ENCODE measurements at regions not wholly inside any gene's neighbourhood (a gene's known extent, or its start where the extent isn't known, plus 50 kb on each side); places are given as distances from the start of the nearest gene placed in this dataset.

DNA sequence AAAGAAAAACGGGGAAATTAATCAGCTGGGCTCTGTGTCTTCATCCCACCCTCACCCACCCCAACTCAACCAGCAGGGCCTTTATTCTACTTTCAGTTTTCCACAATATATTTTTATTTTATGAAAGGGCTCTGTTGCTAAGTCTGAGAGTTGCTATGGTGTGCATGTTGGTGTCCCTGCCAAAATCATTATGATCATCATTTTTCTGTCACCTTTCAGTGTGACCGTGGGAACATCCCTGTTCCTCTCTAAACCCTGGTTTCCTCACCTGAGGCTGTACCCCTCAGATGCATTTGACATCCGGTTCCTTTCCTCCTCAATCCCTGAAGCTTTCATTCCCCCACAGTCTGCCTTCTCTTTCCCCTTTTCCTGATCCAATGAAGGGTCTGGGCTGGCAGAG, 180.5 kb downstream of the ZFP36L2 start:
- DNase-seq (no peak), ATAC-seq (no peak), FAIRE-seq (no peak)
- WGBS, 2 donors = 60 to 68% methylated on average over 3 of the region's 3 CpGs
- Histone ChIP-seq H3K9me3 (no peaks in the 10 kb centered on the region), H3K36me3 (no peaks in the 10 kb centered on the region), H3K27me3 (no peaks in the 10 kb centered on the region), H3K4me3 (no peak overlapping the region), H3K4me1 (no peaks in the 10 kb centered on the region), H3K27ac (no peak overlapping the region)
- TF ChIP-seq, protein P1, sequence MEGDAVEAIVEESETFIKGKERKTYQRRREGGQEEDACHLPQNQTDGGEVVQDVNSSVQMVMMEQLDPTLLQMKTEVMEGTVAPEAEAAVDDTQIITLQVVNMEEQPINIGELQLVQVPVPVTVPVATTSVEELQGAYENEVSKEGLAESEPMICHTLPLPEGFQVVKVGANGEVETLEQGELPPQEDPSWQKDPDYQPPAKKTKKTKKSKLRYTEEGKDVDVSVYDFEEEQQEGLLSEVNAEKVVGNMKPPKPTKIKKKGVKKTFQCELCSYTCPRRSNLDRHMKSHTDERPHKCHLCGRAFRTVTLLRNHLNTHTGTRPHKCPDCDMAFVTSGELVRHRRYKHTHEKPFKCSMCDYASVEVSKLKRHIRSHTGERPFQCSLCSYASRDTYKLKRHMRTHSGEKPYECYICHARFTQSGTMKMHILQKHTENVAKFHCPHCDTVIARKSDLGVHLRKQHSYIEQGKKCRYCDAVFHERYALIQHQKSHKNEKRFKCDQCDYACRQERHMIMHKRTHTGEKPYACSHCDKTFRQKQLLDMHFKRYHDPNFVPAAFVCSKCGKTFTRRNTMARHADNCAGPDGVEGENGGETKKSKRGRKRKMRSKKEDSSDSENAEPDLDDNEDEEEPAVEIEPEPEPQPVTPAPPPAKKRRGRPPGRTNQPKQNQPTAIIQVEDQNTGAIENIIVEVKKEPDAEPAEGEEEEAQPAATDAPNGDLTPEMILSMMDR (IDR thresholded peaks at IDR 0.05) = no peak
- intact Hi-C loops (cut with DNase I) = no loop called here

GRCh38 chr2:43044093-43044681, 182.2 kb downstream of the ZFP36L2 start:
- FAIRE-seq (no peak), ATAC-seq (no peak), DNase-seq (peak in 2 of 6 donors; percentile 13 to 43)
- WGBS, 2 donors = 91 to 92% methylated on average over 12 to 13 of the region's 13 CpGs
- Histone ChIP-seq H3K27me3 (no peaks in the 10 kb centered on the region), H3K27ac (no peak overlapping the region), H3K9me3 (no peaks in the 10 kb centered on the region), H3K36me3 (no peaks in the 10 kb centered on the region), H3K4me3 (no peak overlapping the region), H3K4me1 (no peaks in the 10 kb centered on the region)
- TF ChIP-seq, protein P1 (IDR thresholded peaks at IDR 0.05) = no peak
- intact Hi-C loops (cut with DNase I) = no loop called here

DNA sequence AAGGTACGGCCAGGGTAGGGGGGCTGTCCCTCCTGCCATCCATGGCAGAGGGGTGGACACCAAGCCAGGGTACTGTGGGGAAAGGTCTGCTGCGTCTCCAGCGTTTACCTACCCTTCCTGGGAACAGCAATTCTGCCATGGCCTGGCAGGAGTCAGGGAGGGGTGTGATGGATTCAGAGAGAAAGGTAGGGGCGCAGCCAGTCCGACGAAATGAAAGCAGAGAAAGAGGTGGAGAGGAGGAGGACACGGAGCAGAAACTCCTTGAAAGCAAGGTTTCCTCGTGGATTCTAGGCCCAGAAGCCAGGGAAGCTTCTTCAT, 182.9 kb downstream of the ZFP36L2 start:
- H3K9me3 ChIP-seq = no peaks in the 10 kb centered on the region
- DNase-seq (peak in 1 of 6 donors; percentile 9), FAIRE-seq (no peak), ATAC-seq (no peak)
- H3K27ac ChIP-seq = no peak overlapping the region
- H3K36me3 ChIP-seq = no peaks in the 10 kb centered on the region
- H3K4me3 ChIP-seq = no peak overlapping the region
- 90 to 97% methylated on average over 7 to 8 of the region's 8 CpGs for WGBS, 2 donors
- intact Hi-C loops (cut with DNase I) = no loop called here
- TF ChIP-seq, protein P1 (IDR thresholded peaks at IDR 0.05) = no peak
- no peaks in the 10 kb centered on the region for H3K27me3 ChIP-seq
- H3K4me1 ChIP-seq = no peaks in the 10 kb centered on the region

DNA sequence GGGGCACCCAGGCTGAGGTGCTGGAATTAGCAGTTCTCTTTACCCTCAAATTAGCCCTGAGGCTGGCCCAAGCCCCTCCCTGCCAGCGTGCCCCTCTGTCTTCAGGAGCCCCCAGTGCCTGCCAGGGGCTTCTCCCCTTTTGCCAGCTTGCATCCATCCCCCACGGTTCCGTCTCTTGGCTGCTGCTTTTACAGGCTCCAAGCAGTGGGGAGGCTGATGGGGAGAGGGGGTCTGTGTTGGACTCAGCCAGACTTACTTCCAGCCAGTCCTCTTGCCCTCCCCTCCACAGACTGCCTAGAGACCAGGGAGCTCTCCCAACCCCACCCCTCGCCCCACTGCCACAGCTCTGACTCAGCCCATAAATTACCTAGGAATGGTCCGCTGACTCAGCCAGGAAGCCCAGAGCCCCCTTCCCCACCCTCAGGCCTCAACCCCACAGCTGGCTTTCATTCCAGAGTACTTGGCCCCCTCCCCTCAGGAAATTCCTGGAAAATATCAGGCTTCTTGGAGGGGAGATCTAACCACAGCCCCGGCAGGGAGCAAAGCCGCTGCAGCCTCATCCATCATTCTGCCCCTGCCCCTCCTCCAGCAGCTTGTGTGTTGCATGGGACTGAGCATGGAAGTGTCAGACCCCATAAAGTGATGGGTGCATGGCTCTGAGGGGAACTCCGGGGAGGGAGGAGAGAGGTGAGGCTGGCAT, 184.6 kb downstream of the ZFP36L2 start:
- TF ChIP-seq, protein P1 (IDR thresholded peaks at IDR 0.05) = no peak
- 85 to 86% methylated on average over 8 of the region's 8 CpGs for WGBS, 2 donors
- Histone ChIP-seq H3K4me1 (no peaks in the 10 kb centered on the region), H3K27me3 (no peaks in the 10 kb centered on the region), H3K36me3 (no peaks in the 10 kb centered on the region), H3K27ac (no peak overlapping the region), H3K9me3 (no peaks in the 10 kb centered on the region), H3K4me3 (no peak overlapping the region)
- intact Hi-C loops (cut with DNase I) = no loop called here
- FAIRE-seq (no peak), DNase-seq (peak in 2 of 6 donors; percentile 26 to 43), ATAC-seq (peak in 2 of 4 donors; percentile 38 to 54)

- ATAC-seq = peak in 1 of 4 donors; percentile 27
- FAIRE-seq = no peak
- no peak overlapping the region for H3K4me3 ChIP-seq
- H3K36me3 ChIP-seq = no peaks in the 10 kb centered on the region
- 87 to 98% methylated on average over 4 of the region's 4 CpGs for WGBS, 2 donors
- no peak overlapping the region for H3K27ac ChIP-seq
- DNase-seq = peak in 1 of 6 donors; percentile 12
- H3K9me3 ChIP-seq = no peaks in the 10 kb centered on the region
- H3K4me1 ChIP-seq = no peaks in the 10 kb centered on the region
- TF ChIP-seq, protein P1 (IDR thresholded peaks at IDR 0.05) = no peak
- no peaks in the 10 kb centered on the region for H3K27me3 ChIP-seq
- intact Hi-C loops (cut with DNase I) = no loop called here
These were observed 185.2 kb downstream of the ZFP36L2 start for GRCh38 chr2:43041173-43041591.

All from pancreas (tissue), 10 donors.